ENCODE measurements at regions not wholly inside any gene's neighbourhood (a gene's known extent, or its start where the extent isn't known, plus 50 kb on each side); places are given as distances from the start of the nearest gene placed in this dataset.

- Mint-ChIP-seq H3K4me1 (no peaks in the 10 kb centered on the region), H3K36me3 (peaks cover 3% of the 10 kb centered on the region), H3K9me3 (peaks cover 14% of the 10 kb centered on the region), H3K4me3 (no peak overlapping the region), H3K27ac (no peak overlapping the region), H3K27me3 (ENCODE audit: low read depth) (no peaks in the 10 kb centered on the region)
- TF ChIP-seq, protein P1, sequence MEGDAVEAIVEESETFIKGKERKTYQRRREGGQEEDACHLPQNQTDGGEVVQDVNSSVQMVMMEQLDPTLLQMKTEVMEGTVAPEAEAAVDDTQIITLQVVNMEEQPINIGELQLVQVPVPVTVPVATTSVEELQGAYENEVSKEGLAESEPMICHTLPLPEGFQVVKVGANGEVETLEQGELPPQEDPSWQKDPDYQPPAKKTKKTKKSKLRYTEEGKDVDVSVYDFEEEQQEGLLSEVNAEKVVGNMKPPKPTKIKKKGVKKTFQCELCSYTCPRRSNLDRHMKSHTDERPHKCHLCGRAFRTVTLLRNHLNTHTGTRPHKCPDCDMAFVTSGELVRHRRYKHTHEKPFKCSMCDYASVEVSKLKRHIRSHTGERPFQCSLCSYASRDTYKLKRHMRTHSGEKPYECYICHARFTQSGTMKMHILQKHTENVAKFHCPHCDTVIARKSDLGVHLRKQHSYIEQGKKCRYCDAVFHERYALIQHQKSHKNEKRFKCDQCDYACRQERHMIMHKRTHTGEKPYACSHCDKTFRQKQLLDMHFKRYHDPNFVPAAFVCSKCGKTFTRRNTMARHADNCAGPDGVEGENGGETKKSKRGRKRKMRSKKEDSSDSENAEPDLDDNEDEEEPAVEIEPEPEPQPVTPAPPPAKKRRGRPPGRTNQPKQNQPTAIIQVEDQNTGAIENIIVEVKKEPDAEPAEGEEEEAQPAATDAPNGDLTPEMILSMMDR (IDR thresholded peaks at IDR 0.05; ENCODE audit: unreplicated experiment): no peak
- DNase-seq (ENCODE audit: low spot score in 2 of 2, unreplicated experiment in 2 of 2): no peak
Measured at GRCh38 chr1:207264663-207265252, 56.7 kb upstream of the CD55 start.

GRCh38 chr1:207268337-207268736 lies 53.1 kb upstream of the CD55 start:
- H3K4me1 Mint-ChIP-seq: no peaks in the 10 kb centered on the region
- H3K9me3 Mint-ChIP-seq: peaks cover 15% of the 10 kb centered on the region
- no peaks in the 10 kb centered on the region for H3K36me3 Mint-ChIP-seq
- TF ChIP-seq, protein P1 (IDR thresholded peaks at IDR 0.05; ENCODE audit: unreplicated experiment): no peak
- H3K27ac Mint-ChIP-seq: no peak overlapping the region
- no peak for DNase-seq (ENCODE audit: low spot score in 2 of 2, unreplicated experiment in 2 of 2)
- no peaks in the 10 kb centered on the region for H3K27me3 Mint-ChIP-seq (ENCODE audit: low read depth)
- H3K4me3 Mint-ChIP-seq: no peak overlapping the region

DNA sequence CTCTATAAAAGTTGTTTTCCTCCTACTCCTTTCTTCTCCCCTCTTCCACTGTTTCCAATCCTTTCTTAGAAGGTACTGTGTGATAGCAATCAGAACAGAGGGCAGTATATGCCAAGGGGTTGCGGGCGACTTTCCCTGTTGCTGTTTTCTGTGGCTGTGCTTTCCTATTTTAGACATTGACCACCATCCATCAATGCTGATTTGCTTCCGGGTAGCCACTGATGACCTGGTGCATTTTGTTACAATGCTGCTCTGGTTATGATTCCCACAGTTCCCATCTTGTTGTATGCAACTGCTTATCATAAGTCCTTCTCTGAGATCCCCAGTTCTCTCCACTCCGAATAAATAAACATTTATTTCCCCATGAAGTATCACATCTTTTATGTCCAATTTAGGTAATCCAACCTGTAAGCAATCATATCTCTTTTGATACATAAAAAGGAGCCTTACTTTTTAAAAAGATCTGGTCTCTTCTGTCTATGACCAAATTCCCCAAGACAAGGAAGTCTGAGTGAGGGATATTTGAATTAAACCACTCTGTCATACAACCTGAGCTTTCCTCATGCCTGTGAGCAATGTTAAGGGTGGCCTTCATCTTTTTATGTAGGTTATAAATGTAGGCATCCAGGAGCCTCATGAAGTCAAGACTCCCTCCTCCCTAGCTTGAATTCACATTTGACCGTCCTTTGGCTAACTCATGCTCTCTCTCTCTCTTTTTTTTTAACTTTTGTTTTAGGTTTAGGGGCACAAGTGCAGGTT lies 52.5 kb upstream of the CD55 start:
- TF ChIP-seq, protein P1 (IDR thresholded peaks at IDR 0.05; ENCODE audit: unreplicated experiment): no peak
- Mint-ChIP-seq H3K36me3 (no peaks in the 10 kb centered on the region), H3K27ac (no peak overlapping the region), H3K4me3 (no peak overlapping the region), H3K27me3 (ENCODE audit: low read depth) (no peaks in the 10 kb centered on the region), H3K4me1 (no peaks in the 10 kb centered on the region), H3K9me3 (peaks cover 20% of the 10 kb centered on the region)
- DNase-seq (ENCODE audit: low spot score in 2 of 2, unreplicated experiment in 2 of 2): no peak
